GM18907 (cell line): ENCODE measurements at regions not wholly inside any gene's neighbourhood (a gene's known extent, or its start where the extent isn't known, plus 50 kb on each side); places are given as distances from the start of the nearest gene placed in this dataset.

ENCODE experiments used
- ATAC-seq: cut with Tn5 transposase; IDR thresholded peaks from one replicate; pipeline ENCODE4 v1.9.1; 2021; ENCODE audit warnings: mild to moderate bottlenecking, moderate library complexity; ENCODE audit not compliant: unreplicated experiment

GRCh38 chr6:121499666-121500065, 64.2 kb downstream of the GJA1 start:
- no peak for ATAC-seq

GRCh38 chr6:121503589-121503991, 68.1 kb downstream of the GJA1 start:
- ATAC-seq, result no peak

- peak; percentile 93 for ATAC-seq
These were observed 68.8 kb downstream of the GJA1 start for GRCh38 chr6:121504227-121504626.

GRCh38 chr6:121505284-121505683, 69.8 kb downstream of the GJA1 start:
- no peak for ATAC-seq

GRCh38 chr6:121506761-121507754, 71.6 kb downstream of the GJA1 start:
- no peak for ATAC-seq

GRCh38 chr6:121510568-121511177, 75.2 kb downstream of the GJA1 start:
- ATAC-seq, result no peak

GRCh38 chr6:121515630-121516265, 80.3 kb downstream of the GJA1 start:
- ATAC-seq, result no peak

GRCh38 chr6:121516331-121516730, 80.9 kb downstream of the GJA1 start:
- ATAC-seq, result no peak

- ATAC-seq, result no peak
These were observed 85.1 kb downstream of the GJA1 start for GRCh38 chr6:121520337-121521163.

- no peak for ATAC-seq
These were observed 85.7 kb downstream of the GJA1 start for GRCh38 chr6:121521164-121521555.

- no peak for ATAC-seq
These were observed 86.8 kb downstream of the GJA1 start for GRCh38 chr6:121522265-121522664.

GRCh38 chr6:121522771-121523386, 87.4 kb downstream of the GJA1 start:
- ATAC-seq, result no peak

- no peak for ATAC-seq
These were observed 88.2 kb downstream of the GJA1 start for GRCh38 chr6:121523628-121524027.

- ATAC-seq, result no peak
These were observed 90.8 kb downstream of the GJA1 start for GRCh38 chr6:121526282-121526681.

GRCh38 chr6:121531658-121532169, 96.3 kb downstream of the GJA1 start:
- ATAC-seq, result no peak

- ATAC-seq, result no peak
These were observed 97.9 kb downstream of the GJA1 start for GRCh38 chr6:121533321-121533841.

GRCh38 chr6:121535777-121536176, 100.3 kb downstream of the GJA1 start:
- ATAC-seq, result no peak

- ATAC-seq, result no peak
These were observed 100.9 kb downstream of the GJA1 start for GRCh38 chr6:121536345-121536744.

- no peak for ATAC-seq
These were observed 104.0 kb downstream of the GJA1 start for GRCh38 chr6:121539439-121539838.

- ATAC-seq, result no peak
These were observed 104.8 kb downstream of the GJA1 start for GRCh38 chr6:121540210-121540609.
